Coronary artery (tissue), 2 donors: ENCODE measurements at regions not wholly inside any gene's neighbourhood (a gene's known extent, or its start where the extent isn't known, plus 50 kb on each side); places are given as distances from the start of the nearest gene placed in this dataset.
"Not testable (repeated sequence)": the region's sequence is repeated elsewhere in the genome, so short reads cannot be mapped to it uniquely, and the experiment has no call there.

Experiments
- DNase-seq: peaks from one replicate; pipeline ENCODE4 v3.0.0-alpha.2; 2017; ENCODE audit warnings: low spot score
- H3K27ac ChIP-seq, 2 donors: fragments of 200-600 bp; sonication (generic); one replicate each; pipeline ENCODE4 v1.5.1; 2016 to 2019
- H3K4me3 ChIP-seq: fragments of 200-600 bp; sonication (generic); 2 replicates; pipeline ENCODE4 v1.5.1; 2016; ENCODE audit warnings: mild to moderate bottlenecking, moderate library complexity
- TF ChIP-seq, protein P1 (sequence below): fragments of 200-600 bp; sonication (generic); IDR thresholded peaks from one replicate; pipeline ENCODE4 v1.5.1; 2019; ENCODE audit warnings: antibody characterized with exemption

DNA sequence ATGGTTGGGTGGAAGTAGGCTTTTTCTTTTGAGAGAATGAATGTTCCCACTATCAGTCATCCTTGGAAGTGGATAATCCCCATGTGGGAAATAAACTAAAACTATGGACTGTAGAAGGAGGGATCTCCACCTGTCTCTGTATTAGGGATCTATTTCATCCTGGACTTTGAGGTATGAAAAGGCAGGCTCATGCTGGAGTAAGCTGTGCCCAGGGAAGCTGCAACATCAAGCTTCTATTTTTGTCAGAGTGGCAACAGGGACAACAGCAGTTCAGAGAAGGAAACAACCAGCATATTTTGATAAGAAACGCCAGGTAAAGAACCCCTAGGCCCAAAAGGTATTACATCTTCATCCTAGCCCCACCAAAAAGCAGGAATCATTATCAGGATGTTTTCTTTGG lies 122.0 kb downstream of the MDH1 start:
- no peak for DNase-seq
- no peak overlapping the region for H3K4me3 ChIP-seq
- H3K27ac ChIP-seq = no peak overlapping the region
- TF ChIP-seq, protein P1, sequence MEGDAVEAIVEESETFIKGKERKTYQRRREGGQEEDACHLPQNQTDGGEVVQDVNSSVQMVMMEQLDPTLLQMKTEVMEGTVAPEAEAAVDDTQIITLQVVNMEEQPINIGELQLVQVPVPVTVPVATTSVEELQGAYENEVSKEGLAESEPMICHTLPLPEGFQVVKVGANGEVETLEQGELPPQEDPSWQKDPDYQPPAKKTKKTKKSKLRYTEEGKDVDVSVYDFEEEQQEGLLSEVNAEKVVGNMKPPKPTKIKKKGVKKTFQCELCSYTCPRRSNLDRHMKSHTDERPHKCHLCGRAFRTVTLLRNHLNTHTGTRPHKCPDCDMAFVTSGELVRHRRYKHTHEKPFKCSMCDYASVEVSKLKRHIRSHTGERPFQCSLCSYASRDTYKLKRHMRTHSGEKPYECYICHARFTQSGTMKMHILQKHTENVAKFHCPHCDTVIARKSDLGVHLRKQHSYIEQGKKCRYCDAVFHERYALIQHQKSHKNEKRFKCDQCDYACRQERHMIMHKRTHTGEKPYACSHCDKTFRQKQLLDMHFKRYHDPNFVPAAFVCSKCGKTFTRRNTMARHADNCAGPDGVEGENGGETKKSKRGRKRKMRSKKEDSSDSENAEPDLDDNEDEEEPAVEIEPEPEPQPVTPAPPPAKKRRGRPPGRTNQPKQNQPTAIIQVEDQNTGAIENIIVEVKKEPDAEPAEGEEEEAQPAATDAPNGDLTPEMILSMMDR = no peak

DNA sequence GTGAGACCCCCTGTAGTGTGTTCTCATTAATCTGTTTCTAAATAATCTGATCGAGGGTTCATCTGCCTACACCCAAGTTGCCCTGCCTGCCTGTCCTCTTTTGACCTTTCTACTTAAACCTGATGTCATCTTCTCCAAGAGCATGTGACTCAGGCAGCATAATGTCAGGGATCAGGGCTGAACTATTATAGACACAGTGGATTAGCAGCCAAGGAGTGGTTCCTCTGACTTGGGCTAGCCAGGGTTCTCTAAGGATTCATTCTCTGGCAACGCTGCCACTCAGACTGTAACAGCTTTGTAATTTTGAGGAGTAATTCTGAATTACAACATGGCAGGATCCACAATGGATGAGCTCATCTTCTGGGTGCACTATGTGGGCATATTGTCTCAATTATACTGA lies 124.0 kb downstream of the MDH1 start:
- H3K27ac ChIP-seq = no peak overlapping the region
- DNase-seq = no peak
- TF ChIP-seq, protein P1 = no peak

DNA sequence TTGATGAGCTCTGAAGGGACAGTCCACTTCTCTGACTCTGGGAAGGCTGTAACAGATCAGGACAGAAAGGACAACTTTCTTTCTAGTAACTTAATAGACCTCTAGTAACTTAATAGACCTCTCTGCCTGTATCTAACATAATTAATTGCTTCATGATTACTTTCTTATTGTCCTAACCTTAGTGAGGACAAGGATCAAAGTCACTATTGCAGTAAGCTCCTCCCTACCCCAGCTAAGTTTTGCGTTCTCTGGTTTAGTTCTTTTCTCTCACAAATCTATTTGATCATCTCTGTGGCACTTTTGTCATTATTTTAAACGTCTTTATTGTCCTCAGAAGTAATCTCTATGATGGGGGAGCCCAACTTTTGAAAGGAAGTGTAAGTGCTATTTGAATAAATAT lies 125.5 kb upstream of the UGP2 start:
- H3K4me3 ChIP-seq = no peak overlapping the region
- no peak for DNase-seq
- no peak overlapping the region for H3K27ac ChIP-seq
- TF ChIP-seq, protein P1 = no peak

More for the DNA sequence above, 124.0 kb downstream of the MDH1 start:
- no peak overlapping the region for H3K4me3 ChIP-seq

DNA sequence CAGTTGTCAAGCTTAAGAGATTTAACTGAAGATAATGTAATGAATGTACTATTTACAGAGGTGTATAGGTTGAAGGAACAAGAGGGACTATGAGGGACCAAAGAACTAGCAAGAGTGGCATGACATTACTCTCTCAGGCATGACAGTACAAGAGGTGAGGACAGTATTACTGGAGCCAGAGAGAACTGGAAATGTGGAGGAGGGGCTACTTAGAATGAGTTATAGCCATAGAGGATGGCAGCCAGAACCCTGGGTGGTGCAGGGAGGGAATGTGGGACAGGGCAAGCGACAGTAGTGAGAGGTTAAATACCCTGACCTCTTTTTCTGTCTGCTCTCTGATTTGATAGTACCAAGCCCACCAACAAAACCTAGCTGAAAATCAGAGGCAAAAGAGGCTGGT lies 122.6 kb upstream of the UGP2 start:
- Histone ChIP-seq H3K4me3 (no peak overlapping the region), H3K27ac (no peak overlapping the region)
- TF ChIP-seq, protein P1 = no peak
- DNase-seq = no peak

DNA sequence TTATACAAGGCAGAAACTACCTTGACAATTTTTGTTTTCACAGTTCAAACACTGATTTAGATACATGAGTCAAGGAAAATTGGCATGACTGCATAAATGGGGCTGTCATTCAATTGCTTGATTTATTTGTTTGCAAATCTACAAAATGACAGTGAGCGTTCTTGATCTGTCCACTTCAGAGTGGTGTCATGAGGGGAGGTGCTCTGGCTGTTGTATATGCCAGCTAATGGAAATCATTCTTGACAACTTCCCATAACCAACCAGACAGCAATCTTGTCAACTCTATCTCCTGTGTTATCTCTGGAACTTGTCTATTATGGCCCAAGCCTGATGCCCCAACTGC lies 120.6 kb upstream of the UGP2 start:
- no peak for DNase-seq
- TF ChIP-seq, protein P1 = no peak
- no peak overlapping the region for H3K4me3 ChIP-seq
- no peak overlapping the region for H3K27ac ChIP-seq

DNA sequence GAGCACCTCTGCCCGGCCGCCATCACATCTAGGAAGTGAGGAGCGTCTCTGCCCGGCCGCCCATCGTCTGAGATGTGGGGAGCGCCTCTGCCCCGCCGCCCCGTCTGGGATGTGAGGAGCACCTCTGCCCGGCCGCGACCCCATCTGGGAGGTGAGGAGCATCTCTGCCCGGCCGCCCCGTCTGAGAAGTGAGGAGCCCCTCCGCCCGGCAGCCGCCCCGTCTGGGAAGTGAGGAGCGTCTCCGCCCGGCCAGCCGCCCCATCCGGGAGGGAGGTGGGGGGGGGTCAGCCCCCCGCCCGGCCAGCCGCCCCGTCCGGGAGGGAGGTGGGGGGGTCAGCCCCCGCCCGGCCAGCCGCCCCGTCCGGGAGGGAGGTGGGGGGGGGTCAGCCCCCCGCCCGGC lies 119.4 kb upstream of the UGP2 start:
- not testable (repeated sequence) for DNase-seq, H3K27ac ChIP-seq, H3K4me3 ChIP-seq

DNA sequence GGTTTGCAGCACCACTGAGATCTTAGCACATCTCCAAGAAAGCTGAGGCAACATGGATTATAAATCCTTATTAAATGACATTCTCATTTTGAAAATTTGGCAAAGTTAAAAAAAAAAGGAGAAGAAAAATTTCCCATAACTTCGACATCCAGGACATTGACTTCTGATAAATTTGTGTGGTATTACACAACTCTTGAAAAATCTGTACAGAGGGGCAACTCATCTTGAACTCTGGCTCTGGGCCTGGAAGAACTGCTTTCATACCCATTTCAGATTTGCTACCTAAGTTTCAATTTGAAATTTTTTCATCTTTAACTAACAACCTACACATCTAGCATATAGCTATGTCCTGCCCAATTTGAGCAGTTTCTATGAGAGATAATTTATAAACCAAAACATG lies 118.0 kb upstream of the UGP2 start:
- H3K27ac ChIP-seq = no peak overlapping the region
- no peak overlapping the region for H3K4me3 ChIP-seq
- TF ChIP-seq, protein P1 = no peak
- no peak for DNase-seq

DNA sequence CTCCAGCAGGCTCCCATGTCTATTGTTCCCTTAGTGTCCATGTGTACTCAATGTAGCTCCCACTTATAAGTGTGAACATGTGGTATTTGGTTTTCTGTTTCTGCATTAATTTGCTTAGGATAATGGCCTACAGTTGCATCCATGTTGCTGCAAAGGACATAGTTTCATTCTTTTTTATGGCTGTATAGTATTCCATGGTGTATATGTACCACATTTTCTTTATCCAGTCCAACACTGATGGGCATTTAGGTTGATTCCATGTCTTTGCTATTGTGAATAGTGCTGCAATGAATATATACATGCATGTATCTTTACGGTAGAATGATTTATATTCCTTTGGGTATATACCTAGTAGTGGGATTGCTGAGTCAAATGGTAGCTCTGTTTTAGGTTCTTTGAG lies 116.5 kb upstream of the UGP2 start:
- not testable (repeated sequence) for DNase-seq, H3K27ac ChIP-seq, H3K4me3 ChIP-seq
